ENCODE measurements at regions not wholly inside any gene's neighbourhood (a gene's known extent, or its start where the extent isn't known, plus 50 kb on each side); places are given as distances from the start of the nearest gene placed in this dataset.

- peaks cover 9% of the 10 kb centered on the region for H3K4me1 Mint-ChIP-seq
- H3K9me3 Mint-ChIP-seq: no peaks in the 10 kb centered on the region
- H3K4me3 Mint-ChIP-seq: no peak overlapping the region
- DNase-seq (ENCODE audit: low spot score): no peak
- H3K36me3 Mint-ChIP-seq: no peaks in the 10 kb centered on the region
- no peaks in the 10 kb centered on the region for H3K27me3 Mint-ChIP-seq (ENCODE audit: low read depth)
- H3K27ac Mint-ChIP-seq: no peak overlapping the region
- CTCF ChIA-PET: no interaction called here
- peak; percentile 60; the same call in 1 of the 2 replicates for ATAC-seq
- POLR2A ChIA-PET: no interaction called here
- TF ChIP-seq ZBTB43 (CRISPR knock-in tag; IDR thresholded peaks at IDR 0.05) (no peak), SMAD4 (CRISPR knock-in tag; IDR thresholded peaks at IDR 0.05) (no peak), ZNF281 (CRISPR knock-in tag; IDR thresholded peaks at IDR 0.05) (no peak), ZNF219 (CRISPR knock-in tag; IDR thresholded peaks at IDR 0.05; ENCODE audit: borderline replicate concordance) (no peak), ZBTB21 (CRISPR knock-in tag; IDR thresholded peaks at IDR 0.05; ENCODE audit: borderline replicate concordance) (no peak), ZNF317 (CRISPR knock-in tag; IDR thresholded peaks at IDR 0.05; ENCODE audit: borderline replicate concordance, low read depth) (no peak), ZNF423 (CRISPR knock-in tag; IDR thresholded peaks at IDR 0.05) (no peak), ATF6 (CRISPR knock-in tag; IDR thresholded peaks at IDR 0.05) (no peak)
Observed at GRCh38 chr7:10677668-10678232, 295.9 kb upstream of the PHF14 start.

GRCh38 chr7:10684606-10685005 is 289.1 kb upstream of the PHF14 start:
- CTCF ChIA-PET: no interaction called here
- H3K27me3 Mint-ChIP-seq (ENCODE audit: low read depth): no peaks in the 10 kb centered on the region
- DNase-seq (ENCODE audit: low spot score): no peak
- H3K4me3 Mint-ChIP-seq: no peak overlapping the region
- H3K9me3 Mint-ChIP-seq: peaks cover 34% of the 10 kb centered on the region
- TF ChIP-seq ZNF512 (CRISPR knock-in tag; IDR thresholded peaks at IDR 0.05; ENCODE audit: borderline replicate concordance): 0 out of 2 replicates have a peak, but pooled peaks have one; percentile 26
- TF ChIP-seq RORB (CRISPR knock-in tag; IDR thresholded peaks at IDR 0.05): no peak
- no peak; the same call in 1 of the 2 replicates for ATAC-seq
- peaks cover 4% of the 10 kb centered on the region for H3K36me3 Mint-ChIP-seq
- POLR2A ChIA-PET: no interaction called here
- no peak overlapping the region for H3K27ac Mint-ChIP-seq
- H3K4me1 Mint-ChIP-seq: peaks cover 13% of the 10 kb centered on the region

GRCh38 chr7:10685040-10685439 is 288.6 kb upstream of the PHF14 start:
- POLR2A ChIA-PET: no interaction called here
- Mint-ChIP-seq H3K27ac (no peak overlapping the region), H3K36me3 (peaks cover 4% of the 10 kb centered on the region), H3K27me3 (ENCODE audit: low read depth) (no peaks in the 10 kb centered on the region), H3K4me3 (no peak overlapping the region), H3K9me3 (peaks cover 39% of the 10 kb centered on the region), H3K4me1 (peaks cover 15% of the 10 kb centered on the region)
- DNase-seq (ENCODE audit: low spot score) (no peak), ATAC-seq (no peak)
- CTCF ChIA-PET: no interaction called here
- no peak for TF ChIP-seq GABPB1 (CRISPR knock-in tag; IDR thresholded peaks at IDR 0.05)
- TF ChIP-seq FOXP1 (CRISPR knock-in tag; IDR thresholded peaks at IDR 0.05; ENCODE audit: borderline replicate concordance): no peak
- no peak for TF ChIP-seq MXD4 (CRISPR knock-in tag; IDR thresholded peaks at IDR 0.05; ENCODE audit: borderline replicate concordance)
- no peak for TF ChIP-seq ZNF512 (CRISPR knock-in tag; IDR thresholded peaks at IDR 0.05; ENCODE audit: borderline replicate concordance)
- TF ChIP-seq E2F5 (CRISPR knock-in tag; IDR thresholded peaks at IDR 0.05): no peak
- no peak for TF ChIP-seq JAZF1 (CRISPR knock-in tag; IDR thresholded peaks at IDR 0.05)
- TF ChIP-seq HMGA2 (CRISPR knock-in tag; IDR thresholded peaks at IDR 0.05): no peak
- TF ChIP-seq ZNF532 (CRISPR knock-in tag; IDR thresholded peaks at IDR 0.05; ENCODE audit: borderline replicate concordance): no peak

All from WTC11 (cell line).